Neural cell (in vitro differentiated cells): ENCODE measurements at regions not wholly inside any gene's neighbourhood (a gene's known extent, or its start where the extent isn't known, plus 50 kb on each side); places are given as distances from the start of the nearest gene placed in this dataset.

Source experiments
- H2AFZ ChIP-seq: fragments of 200-600, 300-800 bp; sonication (generic), shearing (Covaris generic); 2 replicates; pipeline ENCODE4 v1.6.0; 2014; ENCODE audit warnings: low read depth, mild to moderate bottlenecking, antibody characterized with exemption, low read length, moderate library complexity
- H3F3A ChIP-seq: fragments of 200-600 bp; shearing (Covaris generic); 2 replicates; pipeline ENCODE4 v1.6.1; 2016; ENCODE audit warnings: mild to moderate bottlenecking, moderate library complexity, mixed read lengths, antibody characterized with exemption, low read length; ENCODE audit not compliant: insufficient read depth, poor library complexity, severe bottlenecking
- H3K27ac ChIP-seq: fragments of 200-600, 300-800 bp; sonication (generic), shearing (Covaris generic); 2 replicates; pipeline ENCODE4 v1.5.1; 2014; ENCODE audit warnings: mild to moderate bottlenecking, low read length, moderate library complexity
- H3K27me3 ChIP-seq: fragments of 300-800, 200-600 bp; sonication (generic), shearing (Covaris generic); 2 replicates; pipeline ENCODE4 v1.6.0; 2014; ENCODE audit warnings: mild to moderate bottlenecking, low read depth, low read length, moderate library complexity; ENCODE audit not compliant: insufficient read depth
- H3K36me3 ChIP-seq: fragments of 300-800, 200-600 bp; sonication (generic), shearing (Covaris generic); 2 replicates; pipeline ENCODE4 v1.5.1; 2014; ENCODE audit warnings: mild to moderate bottlenecking, antibody characterized with exemption, low read length, moderate library complexity; ENCODE audit not compliant: insufficient read depth
- H3K4me2 ChIP-seq: fragments of 300-800, 200-600 bp; sonication (generic), shearing (Covaris generic); 2 replicates; pipeline ENCODE4 v1.6.0; 2014; ENCODE audit warnings: mild to moderate bottlenecking, low read length
- H3K4me3 ChIP-seq: fragments of 300-800, 200-600 bp; sonication (generic), shearing (Covaris generic); 2 replicates; pipeline ENCODE4 v1.5.1; 2014; ENCODE audit warnings: mild to moderate bottlenecking, low read length, moderate library complexity
- H3K79me2 ChIP-seq: fragments of 200-600 bp; shearing (Covaris generic); replicated peaks from 2 replicates; pipeline ENCODE4 v1.6.0; 2014; ENCODE audit warnings: mild to moderate bottlenecking, low read length, moderate library complexity; ENCODE audit not compliant: insufficient read depth
- H3K9ac ChIP-seq: fragments of 300-800, 200-600 bp; sonication (generic), shearing (Covaris generic); 2 replicates; pipeline ENCODE4 v1.6.1; 2016; ENCODE audit warnings: mild to moderate bottlenecking, low read length, mixed read lengths
- H3K9me2 ChIP-seq: fragments of 200-600 bp; shearing (Covaris generic); 2 replicates; pipeline ENCODE4 v1.6.1; 2016; ENCODE audit warnings: mild to moderate bottlenecking, low read length, mixed read lengths; ENCODE audit not compliant: insufficient read depth
- H3K9me3 ChIP-seq: fragments of 200-600, 300-800 bp; sonication (generic), shearing (Covaris generic); 2 replicates; pipeline ENCODE4 v1.6.1; 2016; ENCODE audit warnings: mild to moderate bottlenecking, mixed run types, low read length, moderate library complexity, mixed read lengths
- H4K20me1 ChIP-seq: fragments of 200-600 bp; shearing (Covaris generic); 2 replicates; pipeline ENCODE4 v1.6.1; 2016; ENCODE audit warnings: mild to moderate bottlenecking, mixed run types; ENCODE audit not compliant: insufficient read depth
- EP300 ChIP-seq: fragments of 450-650 bp; conservative IDR thresholded peaks from 2 replicates; pipeline ENCODE4 v1.6.1; 2014; ENCODE audit warnings: antibody characterized with exemption, mild to moderate bottlenecking, moderate library complexity; ENCODE audit not compliant: poor library complexity, severe bottlenecking
- EZH2 ChIP-seq: fragments of 200-600, 300-800 bp; shearing (Covaris generic), sonication (generic); IDR thresholded peaks from 2 replicates; pipeline ENCODE4 v1.6.1; 2014; ENCODE audit warnings: antibody characterized with exemption, low read length, borderline replicate concordance, mild to moderate bottlenecking; ENCODE audit not compliant: insufficient read depth, poor library complexity, severe bottlenecking
- MXI1 ChIP-seq: fragments of 450-650 bp; conservative IDR thresholded peaks from 2 replicates; pipeline ENCODE4 v1.6.1; 2014; ENCODE audit warnings: antibody characterized with exemption, mild to moderate bottlenecking; ENCODE audit not compliant: poor library complexity, severe bottlenecking
- POLR2AphosphoS5 ChIP-seq: IDR thresholded peaks from 2 replicates; pipeline ENCODE4 v1.6.1; 2012
- RAD21 ChIP-seq: fragments of 450-650 bp; conservative IDR thresholded peaks from 2 replicates; pipeline ENCODE4 v1.6.1; 2014; ENCODE audit warnings: antibody characterized with exemption, mild to moderate bottlenecking, moderate library complexity
- SMC3 ChIP-seq: fragments of 450-650 bp; conservative IDR thresholded peaks from 2 replicates; pipeline ENCODE4 v1.6.1; 2014; ENCODE audit warnings: antibody characterized with exemption, mild to moderate bottlenecking, moderate library complexity; ENCODE audit not compliant: poor library complexity
- TAF1 ChIP-seq: IDR thresholded peaks from 2 replicates; pipeline ENCODE4 v1.6.1; 2012; ENCODE audit warnings: low read depth
- TF ChIP-seq, protein P1 (sequence below): IDR thresholded peaks from 2 replicates; pipeline ENCODE4 v1.6.1; 2012; ENCODE audit warnings: borderline replicate concordance
- TF ChIP-seq, protein P2 (sequence below): fragments of 450-650 bp; IDR thresholded peaks from 2 replicates; pipeline ENCODE4 v1.5.1; 2014; ENCODE audit warnings: antibody characterized with exemption, mild to moderate bottlenecking, moderate library complexity; ENCODE audit not compliant: poor library complexity, severe bottlenecking

DNA sequence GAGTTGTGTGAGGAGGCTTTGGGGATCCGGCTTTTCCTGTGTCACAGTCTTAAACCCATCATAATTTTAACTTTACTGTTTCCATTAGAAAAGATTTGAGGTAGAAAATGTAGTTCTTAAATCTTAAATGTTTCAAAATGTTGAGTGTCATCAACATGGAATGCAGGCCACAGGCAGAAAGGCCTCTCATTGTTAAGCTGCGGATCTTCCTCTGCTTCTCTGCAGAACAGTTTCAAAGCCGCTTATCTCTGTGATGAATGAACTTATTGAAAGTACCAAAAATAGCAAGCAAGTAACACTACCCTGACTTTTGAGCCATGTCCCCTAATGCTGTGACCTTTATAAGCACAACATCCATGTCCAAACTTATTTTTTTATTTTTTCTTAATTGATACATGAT, 1645.8 kb downstream of the DPP10 start:
- Histone ChIP-seq H3K4me2 (no peak overlapping the region), H3K79me2 (no peaks in the 10 kb centered on the region), H3K27me3 (no peaks in the 10 kb centered on the region), H3K36me3 (no peaks in the 10 kb centered on the region), H4K20me1 (no peaks in the 10 kb centered on the region), H2AFZ (no peak overlapping the region), H3K4me3 (no peak overlapping the region), H3K9me3 (no peaks in the 10 kb centered on the region), H3K9ac (no peak overlapping the region), H3K9me2 (no peaks in the 10 kb centered on the region), H3K27ac (no peak overlapping the region), H3F3A (no peaks in the 10 kb centered on the region)
- TF ChIP-seq EP300, result no peak
- no peak for TF ChIP-seq POLR2AphosphoS5
- no peak for TF ChIP-seq RAD21
- TF ChIP-seq TAF1, result no peak
- TF ChIP-seq, protein P1, sequence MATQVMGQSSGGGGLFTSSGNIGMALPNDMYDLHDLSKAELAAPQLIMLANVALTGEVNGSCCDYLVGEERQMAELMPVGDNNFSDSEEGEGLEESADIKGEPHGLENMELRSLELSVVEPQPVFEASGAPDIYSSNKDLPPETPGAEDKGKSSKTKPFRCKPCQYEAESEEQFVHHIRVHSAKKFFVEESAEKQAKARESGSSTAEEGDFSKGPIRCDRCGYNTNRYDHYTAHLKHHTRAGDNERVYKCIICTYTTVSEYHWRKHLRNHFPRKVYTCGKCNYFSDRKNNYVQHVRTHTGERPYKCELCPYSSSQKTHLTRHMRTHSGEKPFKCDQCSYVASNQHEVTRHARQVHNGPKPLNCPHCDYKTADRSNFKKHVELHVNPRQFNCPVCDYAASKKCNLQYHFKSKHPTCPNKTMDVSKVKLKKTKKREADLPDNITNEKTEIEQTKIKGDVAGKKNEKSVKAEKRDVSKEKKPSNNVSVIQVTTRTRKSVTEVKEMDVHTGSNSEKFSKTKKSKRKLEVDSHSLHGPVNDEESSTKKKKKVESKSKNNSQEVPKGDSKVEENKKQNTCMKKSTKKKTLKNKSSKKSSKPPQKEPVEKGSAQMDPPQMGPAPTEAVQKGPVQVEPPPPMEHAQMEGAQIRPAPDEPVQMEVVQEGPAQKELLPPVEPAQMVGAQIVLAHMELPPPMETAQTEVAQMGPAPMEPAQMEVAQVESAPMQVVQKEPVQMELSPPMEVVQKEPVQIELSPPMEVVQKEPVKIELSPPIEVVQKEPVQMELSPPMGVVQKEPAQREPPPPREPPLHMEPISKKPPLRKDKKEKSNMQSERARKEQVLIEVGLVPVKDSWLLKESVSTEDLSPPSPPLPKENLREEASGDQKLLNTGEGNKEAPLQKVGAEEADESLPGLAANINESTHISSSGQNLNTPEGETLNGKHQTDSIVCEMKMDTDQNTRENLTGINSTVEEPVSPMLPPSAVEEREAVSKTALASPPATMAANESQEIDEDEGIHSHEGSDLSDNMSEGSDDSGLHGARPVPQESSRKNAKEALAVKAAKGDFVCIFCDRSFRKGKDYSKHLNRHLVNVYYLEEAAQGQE, result no peak
- no peak for TF ChIP-seq EZH2
- TF ChIP-seq, protein P2, sequence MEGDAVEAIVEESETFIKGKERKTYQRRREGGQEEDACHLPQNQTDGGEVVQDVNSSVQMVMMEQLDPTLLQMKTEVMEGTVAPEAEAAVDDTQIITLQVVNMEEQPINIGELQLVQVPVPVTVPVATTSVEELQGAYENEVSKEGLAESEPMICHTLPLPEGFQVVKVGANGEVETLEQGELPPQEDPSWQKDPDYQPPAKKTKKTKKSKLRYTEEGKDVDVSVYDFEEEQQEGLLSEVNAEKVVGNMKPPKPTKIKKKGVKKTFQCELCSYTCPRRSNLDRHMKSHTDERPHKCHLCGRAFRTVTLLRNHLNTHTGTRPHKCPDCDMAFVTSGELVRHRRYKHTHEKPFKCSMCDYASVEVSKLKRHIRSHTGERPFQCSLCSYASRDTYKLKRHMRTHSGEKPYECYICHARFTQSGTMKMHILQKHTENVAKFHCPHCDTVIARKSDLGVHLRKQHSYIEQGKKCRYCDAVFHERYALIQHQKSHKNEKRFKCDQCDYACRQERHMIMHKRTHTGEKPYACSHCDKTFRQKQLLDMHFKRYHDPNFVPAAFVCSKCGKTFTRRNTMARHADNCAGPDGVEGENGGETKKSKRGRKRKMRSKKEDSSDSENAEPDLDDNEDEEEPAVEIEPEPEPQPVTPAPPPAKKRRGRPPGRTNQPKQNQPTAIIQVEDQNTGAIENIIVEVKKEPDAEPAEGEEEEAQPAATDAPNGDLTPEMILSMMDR, result no peak
- no peak for TF ChIP-seq MXI1
- no peak for TF ChIP-seq SMC3

DNA sequence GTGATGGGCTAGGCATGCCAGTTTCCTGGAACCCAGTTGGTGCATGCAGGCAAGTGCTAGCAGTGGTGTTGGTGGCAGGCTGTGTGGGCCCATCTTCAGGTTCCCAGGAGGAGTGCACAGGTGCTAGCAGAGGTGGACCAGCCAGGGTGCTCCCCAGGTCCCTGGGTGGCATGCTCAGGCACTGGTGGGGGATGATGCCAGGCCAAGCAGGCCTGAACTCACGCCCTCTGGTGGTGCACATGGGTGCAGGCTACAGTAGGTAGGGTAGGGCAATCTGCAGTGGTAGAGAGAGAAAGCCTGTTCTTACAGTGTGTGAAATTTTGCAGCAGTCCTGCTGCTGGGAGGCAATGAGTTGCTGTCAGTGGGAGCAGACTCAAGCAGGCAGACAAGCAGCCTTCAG, 1651.8 kb downstream of the DPP10 start:
- Histone ChIP-seq H3K9me3 (no peaks in the 10 kb centered on the region), H3K4me2 (no peak overlapping the region), H3K27me3 (no peaks in the 10 kb centered on the region), H3K79me2 (no peaks in the 10 kb centered on the region), H3K4me3 (no peak overlapping the region), H3K9me2 (no peaks in the 10 kb centered on the region), H4K20me1 (no peaks in the 10 kb centered on the region), H3K36me3 (no peaks in the 10 kb centered on the region), H3K27ac (no peak overlapping the region), H3F3A (no peaks in the 10 kb centered on the region), H2AFZ (no peak overlapping the region), H3K9ac (no peak overlapping the region)
- TF ChIP-seq, protein P1, result no peak
- TF ChIP-seq POLR2AphosphoS5, result no peak
- no peak for TF ChIP-seq MXI1
- TF ChIP-seq, protein P2, result no peak
- no peak for TF ChIP-seq EP300
- TF ChIP-seq RAD21, result no peak
- TF ChIP-seq TAF1, result no peak
- TF ChIP-seq SMC3, result no peak
- TF ChIP-seq EZH2, result no peak
